PC-3 (cell line): ENCODE measurements at regions not wholly inside any gene's neighbourhood (a gene's known extent, or its start where the extent isn't known, plus 50 kb on each side); places are given as distances from the start of the nearest gene placed in this dataset.

ENCODE experiments used
- ATAC-seq: fragments of 200-7000 bp; cut with Tn5 transposase; 2 replicates; pipeline ENCODE4 v1.9.1; 2020; ENCODE audit warnings: mild to moderate bottlenecking, moderate library complexity
- BruUV-seq: library from RNA; stranded (reverse); fragments of 400-500 nt; replicated peaks from 2 replicates; lab custom pipeline; 2021; lab: Mats Ljungman, UMichigan
- CTCF ChIA-PET: fragments of 300-600 bp; sonication (Branson Sonifier 250); formaldehyde crosslinking; loops from one replicate; lab custom pipeline; 2022; ENCODE audit warnings: antibody characterized with exemption; lab: Charles Lee
- POLR2A ChIA-PET: fragments of 300-600 bp; sonication (Branson Sonifier 250); formaldehyde crosslinking; loops from one replicate; lab custom pipeline; 2022; ENCODE audit warnings: antibody characterized with exemption; ENCODE audit not compliant: unreplicated experiment; lab: Charles Lee
- DNase-seq: peaks from one replicate; pipeline ENCODE4 v3.0.0-alpha.2; 2015
- H2AFZ ChIP-seq: fragments of 300-600 bp; sonication (generic); 2 replicates; pipeline ENCODE4 v1.6.0; 2016; ENCODE audit warnings: antibody characterized with exemption, low read length
- H3F3A ChIP-seq: fragments of 300-600 bp; sonication (generic); one replicate; pipeline ENCODE4 v1.6.0; 2017; ENCODE audit warnings: antibody characterized with exemption, low read length, control low read depth, mild to moderate bottlenecking; ENCODE audit not compliant: unreplicated experiment
- H3K27ac ChIP-seq: fragments of 300-600 bp; sonication (generic); 2 replicates; pipeline ENCODE4 v1.5.1; 2016; ENCODE audit warnings: mild to moderate bottlenecking, low read length
- H3K27me3 ChIP-seq: fragments of 300-600 bp; sonication (generic); 2 replicates; pipeline ENCODE4 v1.6.1; 2016; ENCODE audit warnings: low read length, mixed read lengths
- H3K36me3 ChIP-seq: fragments of 300-600 bp; sonication (generic); 2 replicates; pipeline ENCODE4 v1.6.1; 2016; ENCODE audit warnings: low read depth, mixed run types, low read length, mixed read lengths
- H3K4me1 ChIP-seq: fragments of 300-600 bp; sonication (generic); 2 replicates; pipeline ENCODE4 v1.5.1; 2016; ENCODE audit warnings: low read length; ENCODE audit not compliant: insufficient read depth
- H3K4me2 ChIP-seq: fragments of 300-600 bp; sonication (generic); 2 replicates; pipeline ENCODE4 v1.6.0; 2016; ENCODE audit warnings: low read length
- H3K4me3 ChIP-seq: fragments of 300-600 bp; sonication (generic); 2 replicates; pipeline ENCODE4 v1.5.1; 2016; ENCODE audit warnings: mild to moderate bottlenecking, low read length, mixed read lengths
- H3K79me2 ChIP-seq: fragments of 300-600 bp; sonication (generic); 2 replicates; pipeline ENCODE4 v1.6.1; 2017; ENCODE audit warnings: low read length, mixed read lengths
- H3K9ac ChIP-seq: fragments of 300-600 bp; sonication (generic); 2 replicates; pipeline ENCODE4 v1.6.0; 2016; ENCODE audit warnings: mild to moderate bottlenecking, low read length
- H3K9me2 ChIP-seq: fragments of 300-600 bp; sonication (generic); replicated peaks from 2 replicates; pipeline ENCODE4 v1.6.1; 2016; ENCODE audit warnings: mixed run types, low read length, mixed read lengths
- H3K9me3 ChIP-seq: fragments of 300-600 bp; sonication (generic); 2 replicates; pipeline ENCODE4 v1.6.1; 2016; ENCODE audit warnings: low read length, mixed read lengths
- H4K20me1 ChIP-seq: fragments of 300-600 bp; sonication (generic); 2 replicates; pipeline ENCODE4 v1.6.1; 2016; ENCODE audit warnings: low read length, mixed read lengths
- CTCF ChIP-seq: fragments of 300-600 bp; sonication (generic); conservative IDR thresholded peaks from 2 replicates; pipeline ENCODE4 v1.5.1; 2017; ENCODE audit warnings: antibody characterized with exemption, low read depth, mild to moderate bottlenecking, low read length
- EZH2 ChIP-seq: fragments of 300-600 bp; sonication (generic); IDR thresholded peaks from one replicate; pipeline ENCODE4 v1.6.1; 2017; ENCODE audit warnings: antibody characterized with exemption, mild to moderate bottlenecking, low read length; ENCODE audit not compliant: unreplicated experiment
- EZH2phosphoT487 ChIP-seq: fragments of 300-600 bp; sonication (generic); IDR thresholded peaks from 2 replicates; pipeline ENCODE4 v1.6.1; 2018; ENCODE audit warnings: mild to moderate bottlenecking, antibody characterized with exemption, low read length, borderline replicate concordance
- intact Hi-C: fragments of 100-400 bp; cut with micrococcal nuclease; formaldehyde crosslinking; loops from 2 replicates; pipeline ENCODE4 v1.9.0; 2023

- Histone ChIP-seq H3K27me3 (no peaks in the 10 kb centered on the region), H3K4me1 (no peaks in the 10 kb centered on the region), H3K9ac (no peak overlapping the region), H3K9me2 (no peaks in the 10 kb centered on the region), H3K36me3 (no peaks in the 10 kb centered on the region), H3K27ac (no peak overlapping the region), H3F3A (no peaks in the 10 kb centered on the region), H3K79me2 (no peaks in the 10 kb centered on the region), H2AFZ (no peak overlapping the region), H3K9me3 (no peaks in the 10 kb centered on the region), H3K4me3 (no peak overlapping the region), H4K20me1 (no peaks in the 10 kb centered on the region), H3K4me2 (no peak overlapping the region)
- BruUV-seq, result no TSS peak
- TF ChIP-seq EZH2phosphoT487, result no peak
- intact Hi-C loops, result no loop called here
- ChIA-PET POLR2A (no interaction called here), CTCF (no interaction called here)
- no peak for ATAC-seq
- DNase-seq, result no peak
These were observed 251.0 kb downstream of the ZNF674 start for GRCh38 chrX:46294234-46294633.

GRCh38 chrX:46279925-46280313 lies 265.3 kb downstream of the ZNF674 start:
- intact Hi-C loops, result loop anchor here (5.0 kb wide), 1 partner anchor 97 kb away; no protein-coding TSS in a partner anchor
- H3K4me1 ChIP-seq, result peaks cover 19% of the 10 kb centered on the region
- no peaks in the 10 kb centered on the region for H3K9me3 ChIP-seq
- H3F3A ChIP-seq, result no peaks in the 10 kb centered on the region
- no peak overlapping the region for H2AFZ ChIP-seq
- peak; percentile 34 for DNase-seq
- H3K27ac ChIP-seq, result peak overlapping the region; percentile 61
- H3K27me3 ChIP-seq, result no peaks in the 10 kb centered on the region
- POLR2A ChIA-PET, result no interaction called here
- CTCF ChIA-PET, result no interaction called here
- TF ChIP-seq EZH2 (no peak), EZH2phosphoT487 (no peak), CTCF (no peak)
- no peak for ATAC-seq
- no peaks in the 10 kb centered on the region for H3K79me2 ChIP-seq
- no TSS peak for BruUV-seq
- H3K9ac ChIP-seq, result no peak overlapping the region
- no peaks in the 10 kb centered on the region for H3K9me2 ChIP-seq
- no peaks in the 10 kb centered on the region for H3K36me3 ChIP-seq
- no peaks in the 10 kb centered on the region for H4K20me1 ChIP-seq
- peak overlapping the region; percentile 36; the same call in 1 of the 2 replicates for H3K4me2 ChIP-seq
- H3K4me3 ChIP-seq, result no peak overlapping the region

GRCh38 chrX:46279214-46279924 lies 265.9 kb downstream of the ZNF674 start:
- no peaks in the 10 kb centered on the region for H3K9me2 ChIP-seq
- H3K4me1 ChIP-seq, result peaks cover 19% of the 10 kb centered on the region
- TF ChIP-seq CTCF, result peak; percentile 36
- no peak for TF ChIP-seq EZH2
- peak overlapping the region; percentile 61 for H3K27ac ChIP-seq
- DNase-seq, result no peak
- ChIA-PET CTCF (no interaction called here), POLR2A (no interaction called here)
- no peaks in the 10 kb centered on the region for H3K79me2 ChIP-seq
- H3K36me3 ChIP-seq, result no peaks in the 10 kb centered on the region
- H2AFZ ChIP-seq, result 0 out of 2 replicates have a peak overlapping the region, but pooled peaks have one; percentile 18
- H3K9me3 ChIP-seq, result no peaks in the 10 kb centered on the region
- ATAC-seq, result no peak
- no peaks in the 10 kb centered on the region for H4K20me1 ChIP-seq
- H3K4me3 ChIP-seq, result no peak overlapping the region
- intact Hi-C loops, result loop anchor here (5.0 kb wide), 1 partner anchor 98 kb away; no protein-coding TSS in a partner anchor
- peak overlapping the region; percentile 36; the same call in 1 of the 2 replicates for H3K4me2 ChIP-seq
- no peak overlapping the region for H3K9ac ChIP-seq
- H3F3A ChIP-seq, result no peaks in the 10 kb centered on the region
- H3K27me3 ChIP-seq, result no peaks in the 10 kb centered on the region
- BruUV-seq, result no TSS peak
